Fibroblast of skin of left biceps (primary cell): ENCODE measurements at regions not wholly inside any gene's neighbourhood (a gene's known extent, or its start where the extent isn't known, plus 50 kb on each side); places are given as distances from the start of the nearest gene placed in this dataset.

Experiments
- DNase-seq, 2 experiments: peaks; one replicate each; pipeline ENCODE4 v3.0.0-alpha.2; 2013; ENCODE audit warnings: low read depth in 2 of 2

- no peak for DNase-seq
Observed at GRCh38 chrX:34874763-34875162, 67.8 kb upstream of the FAM47B start.

- no peak for DNase-seq
Observed at GRCh38 chrX:34875204-34875603, 67.4 kb upstream of the FAM47B start.

GRCh38 chrX:34877436-34877835 is 65.2 kb upstream of the FAM47B start:
- DNase-seq = no peak

DNA sequence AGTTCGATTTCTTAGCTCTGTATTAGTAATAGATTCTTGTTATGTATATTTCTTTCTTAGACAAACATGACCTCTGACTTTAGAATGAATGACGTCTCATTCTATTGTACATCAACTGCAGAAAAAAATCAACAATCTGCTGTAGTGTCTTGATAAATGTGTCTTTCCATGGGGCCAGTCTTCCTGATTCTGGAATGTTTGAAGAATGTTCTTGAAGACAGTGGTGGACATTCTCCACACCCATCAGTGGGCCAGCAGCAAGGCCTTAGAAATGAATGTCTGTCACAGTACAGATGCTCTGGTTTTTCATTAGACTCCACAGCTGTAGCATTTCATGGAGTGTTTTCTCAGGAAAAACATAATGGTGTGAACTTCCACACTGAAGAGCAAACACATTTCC is 63.2 kb upstream of the FAM47B start:
- DNase-seq = no peak

DNA sequence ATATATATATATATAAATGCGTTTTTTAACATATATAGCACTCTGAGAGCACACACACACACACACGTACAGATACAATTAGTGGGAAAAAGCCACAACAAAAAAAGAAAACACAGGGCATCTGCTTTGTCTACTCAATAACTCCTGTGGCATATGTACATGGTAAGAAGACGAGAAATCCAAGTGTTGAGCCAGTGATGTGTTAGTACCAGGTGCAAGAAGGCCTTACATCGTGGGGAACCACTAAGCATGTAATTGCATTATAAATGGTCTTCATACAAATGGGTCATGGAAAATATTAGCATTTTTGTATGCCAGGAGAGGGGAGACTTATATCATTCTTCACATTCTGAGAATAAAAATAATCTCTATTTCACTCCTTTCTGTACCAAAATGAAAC is 62.7 kb upstream of the FAM47B start:
- no peak for DNase-seq

DNA sequence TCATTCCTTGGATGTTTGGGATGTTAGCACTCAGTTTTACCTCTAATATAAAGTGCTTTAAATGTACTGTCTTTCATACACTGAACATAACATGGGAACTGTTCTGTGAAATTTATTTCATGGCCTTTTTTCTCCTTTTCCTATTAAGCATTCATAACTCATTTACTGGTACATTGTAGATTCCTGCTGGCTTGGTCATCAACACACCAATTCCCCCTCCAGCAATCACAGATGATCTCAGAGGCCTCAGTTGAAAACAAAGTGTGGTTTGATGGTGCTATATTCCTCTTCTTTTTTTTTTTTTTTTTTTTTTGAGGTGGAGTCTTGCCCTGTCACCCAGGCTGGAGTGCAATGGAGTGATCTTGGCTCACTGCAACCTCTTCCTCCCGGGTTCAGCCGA is 61.9 kb upstream of the FAM47B start:
- peak in 1 of 2 experiments; percentile 60 for DNase-seq

GRCh38 chrX:34881671-34882070 is 60.9 kb upstream of the FAM47B start:
- DNase-seq = no peak

DNA sequence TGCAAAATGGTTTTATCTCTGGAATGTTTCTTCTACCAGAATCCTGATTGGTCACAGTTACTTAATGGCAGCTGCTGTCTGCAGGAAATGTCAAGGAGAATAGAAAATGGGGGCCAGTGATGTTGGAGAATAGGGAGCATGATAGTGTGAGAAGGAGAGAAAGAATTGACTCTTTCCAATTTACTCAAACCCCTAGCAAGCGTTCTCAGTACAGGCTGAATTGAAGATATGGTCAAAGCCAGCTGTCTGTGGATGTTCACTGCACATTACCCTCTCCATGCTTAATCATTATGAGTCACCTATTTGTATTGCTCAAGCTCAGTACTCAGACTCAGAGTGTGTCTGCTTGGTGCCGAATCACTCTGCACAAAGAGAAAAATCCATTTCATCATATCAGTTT is 57.8 kb upstream of the FAM47B start:
- no peak for DNase-seq

- DNase-seq = no peak
Observed at GRCh38 chrX:34886011-34886410, 56.6 kb upstream of the FAM47B start.

DNA sequence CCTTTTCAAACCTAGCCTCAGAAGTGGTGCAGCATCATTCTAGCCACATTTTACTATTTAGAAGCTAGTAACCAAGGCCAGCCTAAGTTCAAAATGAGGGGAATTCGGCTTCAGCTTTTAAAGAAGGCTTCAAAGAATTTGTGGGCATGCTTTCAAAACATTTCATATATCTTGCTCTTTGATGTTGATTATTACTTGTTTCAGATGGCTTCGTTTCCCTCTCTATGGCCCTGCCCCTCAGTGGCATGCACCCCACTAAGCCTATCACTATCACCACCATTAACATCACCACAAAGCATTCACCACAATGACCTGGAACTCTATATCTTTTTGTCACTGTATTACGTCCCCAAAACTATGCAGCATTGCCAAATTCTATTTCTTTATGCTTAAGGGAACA is 51.2 kb upstream of the FAM47B start:
- no peak for DNase-seq
